ENCODE measurements at regions not wholly inside any gene's neighbourhood (a gene's known extent, or its start where the extent isn't known, plus 50 kb on each side); places are given as distances from the start of the nearest gene placed in this dataset.

DNA sequence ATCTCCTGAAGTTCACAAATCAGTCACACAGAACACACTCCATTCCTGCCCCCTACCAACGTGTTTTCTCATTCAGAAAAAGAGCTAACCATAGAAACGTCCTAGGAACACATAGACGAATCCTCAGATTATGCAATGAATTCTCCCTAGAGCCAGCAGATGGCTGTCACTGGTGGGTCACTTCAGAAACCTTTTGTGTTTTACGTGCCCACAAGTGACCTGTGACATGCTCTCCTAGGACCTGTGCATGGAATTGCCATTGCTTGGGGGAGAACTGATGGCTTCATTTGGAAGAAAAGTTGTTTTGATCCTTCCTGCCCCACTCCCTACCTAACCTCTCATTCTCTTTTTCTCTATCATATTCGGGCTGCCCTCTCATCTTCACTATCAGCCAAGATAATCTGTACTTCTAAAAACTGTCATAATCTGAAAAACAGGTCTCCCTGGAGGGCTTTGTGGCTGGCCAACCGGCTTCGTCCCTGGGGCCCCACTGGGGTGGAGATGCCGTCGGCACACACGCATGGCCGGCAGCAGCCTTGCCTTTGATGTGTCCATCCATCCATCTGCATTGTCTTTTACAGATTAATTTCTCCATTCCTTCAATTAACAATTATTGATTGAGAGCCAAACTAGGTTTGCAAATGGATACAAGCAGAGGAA, 144.1 kb upstream of the SERP2 start:
- Histone ChIP-seq H3K23ac (ENCODE audit: insufficient read length) (no peak overlapping the region), H3K4me3 (ENCODE audit: extremely low read depth in 1 of 4, insufficient read depth in 2 of 4, low read depth in 3 of 4, low read length in 4 of 4) (no peak overlapping the region), H3K4ac (replicated peaks; ENCODE audit: insufficient read length, low read depth, low read length) (no peak overlapping the region), H2BK15ac (ENCODE audit: low read length) (no peak overlapping the region), H3K27ac (ENCODE audit: low read depth, low read length) (no peak overlapping the region), H3K9ac (replicated peaks in 1 of 4; ENCODE audit: extremely low read depth in 1 of 4, low read depth in 3 of 4, low read length in 3 of 4) (no peak overlapping the region), H2AFZ (ENCODE audit: low read length) (no peak overlapping the region), H4K91ac (replicated peaks; ENCODE audit: insufficient read length, low read length) (no peak overlapping the region), H3K4me2 (ENCODE audit: insufficient read depth in 1 of 2, low read depth in 2 of 2, low read length in 2 of 2) (no peak overlapping the region), H3K36me3 (ENCODE audit: control insufficient read depth in 2 of 4, insufficient read depth in 4 of 4, low read length in 3 of 4) (no peaks in the 10 kb centered on the region), H3K4me1 (replicated peaks in 1 of 4; ENCODE audit: control insufficient read depth in 3 of 4, insufficient read depth in 4 of 4, low read length in 3 of 4) (peaks cover 4 to 6% (median 5%) of the 10 kb centered on the region in 4 experiments; a peak in 4 of 7 replicates), H2AK5ac (ENCODE audit: low read depth, low read length) (no peak overlapping the region), H3K9me3 (ENCODE audit: insufficient read depth in 2 of 2, low read depth in 1 of 2, low read length in 1 of 2) (no peaks in the 10 kb centered on the region), H3K23me2 (ENCODE audit: low read depth, low read length) (no peaks in the 10 kb centered on the region), H4K20me1 (replicated peaks in 1 of 2; ENCODE audit: control insufficient read depth in 1 of 2, insufficient read depth in 2 of 2, low read length in 2 of 2) (no peaks in the 10 kb centered on the region), H2BK20ac (ENCODE audit: low read length) (no peak overlapping the region), H2BK120ac (replicated peaks; ENCODE audit: low read depth, low read length) (no peak overlapping the region), H3K27me3 (replicated peaks in 1 of 4; ENCODE audit: control insufficient read depth in 3 of 4, extremely low read depth in 1 of 4, insufficient read depth in 3 of 4, low read length in 3 of 4) (no peaks in the 10 kb centered on the region), H2BK12ac (ENCODE audit: low read depth, low read length) (no peak overlapping the region), H3K56ac (replicated peaks; ENCODE audit: insufficient read length, low read depth, low read length) (no peak overlapping the region), H4K8ac (ENCODE audit: extremely low read depth, insufficient read depth, low read length) (no peak overlapping the region), H3K14ac (ENCODE audit: insufficient read length) (no peak overlapping the region), H2BK5ac (ENCODE audit: low read depth, low read length) (no peak overlapping the region), H3K79me2 (ENCODE audit: control insufficient read depth in 1 of 2, insufficient read depth in 2 of 2, low read length in 2 of 2) (no peaks in the 10 kb centered on the region), H3K18ac (ENCODE audit: extremely low read depth, low read length) (no peak overlapping the region), H4K5ac (ENCODE audit: insufficient read length, low read depth, low read length) (no peak overlapping the region), H3K79me1 (ENCODE audit: low read depth, low read length) (no peaks in the 10 kb centered on the region)
- TF ChIP-seq SIN3A (conservative IDR thresholded peaks at IDR 0.05 in 1 of 2, IDR thresholded peaks at IDR 0.05 in 1 of 2; ENCODE audit: low read depth in 1 of 2, low read length in 2 of 2): no peak
- TF ChIP-seq KDM1A (IDR thresholded peaks at IDR 0.05; ENCODE audit: borderline replicate concordance, low read length): no peak
- TF ChIP-seq TEAD4 (IDR thresholded peaks at IDR 0.05; ENCODE audit: low read depth, low read length): no peak
- TF ChIP-seq SP1 (IDR thresholded peaks at IDR 0.05; ENCODE audit: low read depth, low read length): no peak
- TF ChIP-seq SRF (IDR thresholded peaks at IDR 0.05; ENCODE audit: low read depth, low read length): no peak
- TF ChIP-seq, protein P1, sequence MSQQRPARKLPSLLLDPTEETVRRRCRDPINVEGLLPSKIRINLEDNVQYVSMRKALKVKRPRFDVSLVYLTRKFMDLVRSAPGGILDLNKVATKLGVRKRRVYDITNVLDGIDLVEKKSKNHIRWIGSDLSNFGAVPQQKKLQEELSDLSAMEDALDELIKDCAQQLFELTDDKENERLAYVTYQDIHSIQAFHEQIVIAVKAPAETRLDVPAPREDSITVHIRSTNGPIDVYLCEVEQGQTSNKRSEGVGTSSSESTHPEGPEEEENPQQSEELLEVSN (IDR thresholded peaks at IDR 0.05): no peak
- TF ChIP-seq, protein P2, sequence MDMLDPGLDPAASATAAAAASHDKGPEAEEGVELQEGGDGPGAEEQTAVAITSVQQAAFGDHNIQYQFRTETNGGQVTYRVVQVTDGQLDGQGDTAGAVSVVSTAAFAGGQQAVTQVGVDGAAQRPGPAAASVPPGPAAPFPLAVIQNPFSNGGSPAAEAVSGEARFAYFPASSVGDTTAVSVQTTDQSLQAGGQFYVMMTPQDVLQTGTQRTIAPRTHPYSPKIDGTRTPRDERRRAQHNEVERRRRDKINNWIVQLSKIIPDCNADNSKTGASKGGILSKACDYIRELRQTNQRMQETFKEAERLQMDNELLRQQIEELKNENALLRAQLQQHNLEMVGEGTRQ (IDR thresholded peaks at IDR 0.05; ENCODE audit: low read length): no peak
- TF ChIP-seq PHF8 (conservative IDR thresholded peaks at IDR 0.05; ENCODE audit: low read depth, low read length): no peak
- TF ChIP-seq JUND (IDR thresholded peaks at IDR 0.05; ENCODE audit: low read length): no peak
- 88% methylated on average over 11 of the region's 11 CpGs; no CpG with 5 or more reads in 1 of the 2 experiments for WGBS, 2 experiments (ENCODE audit: extremely low coverage in 1 of 2, insufficient coverage in 1 of 2, insufficient read length in 1 of 2, insufficient replicate concordance in 2 of 2, low coverage in 1 of 2, low lambda C conversion rate in 2 of 2, missing lambda C conversion rate in 1 of 2)
- DNase-seq (ENCODE audit: low read depth in 1 of 2, low spot score in 2 of 2) (no peak), FAIRE-seq (no peak)
- ChIA-PET CTCF (ENCODE audit: partially characterized antibody) (interaction anchor here (1.1 kb wide), 1 partner anchor 190 kb away, joined by 3 read pairs; no protein-coding TSS in a partner anchor), POLR2A (ENCODE audit: partially characterized antibody) (interaction anchor here (1.1 to 2.1 kb wide), 3 partner anchors 16 to 207 kb away, joined by 3 to 6 read pairs (median 4); no protein-coding TSS in a partner anchor)
